A673 (cell line): ENCODE measurements at regions not wholly inside any gene's neighbourhood (a gene's known extent, or its start where the extent isn't known, plus 50 kb on each side); places are given as distances from the start of the nearest gene placed in this dataset.

Experiments
- BruUV-seq: library from RNA; stranded (reverse); fragments of 400-500 nt; replicated peaks from 2 replicates; lab custom pipeline; 2021; lab: Mats Ljungman, UMichigan
- CTCF ChIA-PET: fragments of 300-600 bp; sonication (Branson Sonifier 250); formaldehyde crosslinking; loops from one replicate; lab custom pipeline; 2022; ENCODE audit warnings: antibody characterized with exemption; lab: Charles Lee
- POLR2A ChIA-PET: fragments of 300-600 bp; sonication (Branson Sonifier 250); formaldehyde crosslinking; loops from one replicate; lab custom pipeline; 2022; ENCODE audit warnings: antibody characterized with exemption; ENCODE audit not compliant: low non-redundant PET; lab: Charles Lee
- DNase-seq: peaks from one replicate; pipeline ENCODE4 v3.0.0-alpha.2; 2015; ENCODE audit warnings: low spot score
- H3K27ac ChIP-seq: fragments of 200-600 bp; sonication (generic); 2 replicates; pipeline ENCODE4 v1.5.1; 2016; ENCODE audit warnings: mixed run types, low read depth, mild to moderate bottlenecking, mixed read lengths, antibody characterized with exemption, low read length; ENCODE audit not compliant: poor library complexity, severe bottlenecking
- H3K27me3 ChIP-seq: fragments of 200-600 bp; sonication (generic); replicated peaks from 2 replicates; pipeline ENCODE4 v1.6.1; 2017; ENCODE audit warnings: mixed run types, low read depth, mild to moderate bottlenecking, mixed read lengths, antibody characterized with exemption, low read length; ENCODE audit not compliant: insufficient read depth, poor library complexity
- H3K36me3 ChIP-seq: fragments of 200-600 bp; sonication (generic); 2 replicates; pipeline ENCODE4 v1.6.1; 2016; ENCODE audit warnings: mixed run types, mild to moderate bottlenecking, mixed read lengths, antibody characterized with exemption, low read length; ENCODE audit not compliant: insufficient read depth, poor library complexity, severe bottlenecking
- H3K4me1 ChIP-seq: fragments of 200-600 bp; sonication (generic); 2 replicates; pipeline ENCODE4 v1.6.1; 2017; ENCODE audit warnings: mixed run types, mild to moderate bottlenecking, mixed read lengths, antibody characterized with exemption, low read length; ENCODE audit not compliant: insufficient read depth, poor library complexity, severe bottlenecking
- H3K4me3 ChIP-seq: fragments of 200-600 bp; sonication (generic); 2 replicates; pipeline ENCODE4 v1.5.1; 2016; ENCODE audit warnings: low read depth, mixed run types, mild to moderate bottlenecking, mixed read lengths, low read length; ENCODE audit not compliant: poor library complexity, severe bottlenecking
- H3K9me3 ChIP-seq: fragments of 200-600 bp; sonication (generic); 2 replicates; pipeline ENCODE4 v1.6.1; 2016; ENCODE audit warnings: mixed run types, low read depth, mild to moderate bottlenecking, mixed read lengths, antibody characterized with exemption, low read length; ENCODE audit not compliant: poor library complexity, severe bottlenecking
- EZH2 ChIP-seq: fragments of 200-600 bp; sonication (generic); IDR thresholded peaks from 2 replicates; pipeline ENCODE4 v1.6.1; 2017; ENCODE audit warnings: borderline replicate concordance, low read depth, mild to moderate bottlenecking, mixed read lengths, antibody characterized with exemption, low read length; ENCODE audit not compliant: poor library complexity, severe bottlenecking
- intact Hi-C: fragments of 100-400 bp; cut with micrococcal nuclease; formaldehyde crosslinking; loops from one replicate; pipeline ENCODE4 v1.10.0; 2022; ENCODE audit not compliant: unreplicated experiment
- TF ChIP-seq, protein P1 (sequence below): fragments of 300-800, 200-600 bp; sonication (generic); conservative IDR thresholded peaks from 2 replicates; pipeline ENCODE4 v1.5.1; 2017; ENCODE audit warnings: low read depth, mild to moderate bottlenecking, antibody characterized with exemption, low read length, moderate library complexity, mixed read lengths

DNA sequence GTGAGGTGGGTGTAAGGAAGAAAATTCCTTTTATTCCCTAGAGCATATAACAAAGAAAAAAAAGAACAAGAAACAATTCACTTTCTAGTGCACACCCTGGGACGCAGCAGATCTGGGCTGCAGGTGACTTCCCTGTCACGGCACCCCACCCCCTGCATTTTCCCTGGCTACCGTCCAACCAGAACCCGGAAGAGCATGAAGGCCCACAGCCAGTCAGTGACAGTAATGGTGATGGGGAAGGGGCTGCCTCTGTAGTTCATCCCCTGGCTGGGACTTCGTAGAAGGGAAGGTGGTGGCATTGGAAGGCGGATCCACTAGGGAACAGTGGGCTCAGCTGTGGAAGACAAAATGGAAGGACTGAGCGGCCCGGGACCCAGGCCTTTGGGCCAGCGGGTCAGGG is 236.7 kb downstream of the BUB3 start:
- H3K4me3 ChIP-seq = no peak overlapping the region
- no peak overlapping the region for H3K27ac ChIP-seq
- intact Hi-C loops = no loop called here
- ChIA-PET POLR2A (no interaction called here), CTCF (no interaction called here)
- no peaks in the 10 kb centered on the region for H3K9me3 ChIP-seq
- H3K4me1 ChIP-seq = no peaks in the 10 kb centered on the region
- H3K27me3 ChIP-seq = no peaks in the 10 kb centered on the region
- no TSS peak for BruUV-seq
- DNase-seq = no peak
- TF ChIP-seq, protein P1, sequence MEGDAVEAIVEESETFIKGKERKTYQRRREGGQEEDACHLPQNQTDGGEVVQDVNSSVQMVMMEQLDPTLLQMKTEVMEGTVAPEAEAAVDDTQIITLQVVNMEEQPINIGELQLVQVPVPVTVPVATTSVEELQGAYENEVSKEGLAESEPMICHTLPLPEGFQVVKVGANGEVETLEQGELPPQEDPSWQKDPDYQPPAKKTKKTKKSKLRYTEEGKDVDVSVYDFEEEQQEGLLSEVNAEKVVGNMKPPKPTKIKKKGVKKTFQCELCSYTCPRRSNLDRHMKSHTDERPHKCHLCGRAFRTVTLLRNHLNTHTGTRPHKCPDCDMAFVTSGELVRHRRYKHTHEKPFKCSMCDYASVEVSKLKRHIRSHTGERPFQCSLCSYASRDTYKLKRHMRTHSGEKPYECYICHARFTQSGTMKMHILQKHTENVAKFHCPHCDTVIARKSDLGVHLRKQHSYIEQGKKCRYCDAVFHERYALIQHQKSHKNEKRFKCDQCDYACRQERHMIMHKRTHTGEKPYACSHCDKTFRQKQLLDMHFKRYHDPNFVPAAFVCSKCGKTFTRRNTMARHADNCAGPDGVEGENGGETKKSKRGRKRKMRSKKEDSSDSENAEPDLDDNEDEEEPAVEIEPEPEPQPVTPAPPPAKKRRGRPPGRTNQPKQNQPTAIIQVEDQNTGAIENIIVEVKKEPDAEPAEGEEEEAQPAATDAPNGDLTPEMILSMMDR = no peak
- TF ChIP-seq EZH2 = no peak
- no peaks in the 10 kb centered on the region for H3K36me3 ChIP-seq

DNA sequence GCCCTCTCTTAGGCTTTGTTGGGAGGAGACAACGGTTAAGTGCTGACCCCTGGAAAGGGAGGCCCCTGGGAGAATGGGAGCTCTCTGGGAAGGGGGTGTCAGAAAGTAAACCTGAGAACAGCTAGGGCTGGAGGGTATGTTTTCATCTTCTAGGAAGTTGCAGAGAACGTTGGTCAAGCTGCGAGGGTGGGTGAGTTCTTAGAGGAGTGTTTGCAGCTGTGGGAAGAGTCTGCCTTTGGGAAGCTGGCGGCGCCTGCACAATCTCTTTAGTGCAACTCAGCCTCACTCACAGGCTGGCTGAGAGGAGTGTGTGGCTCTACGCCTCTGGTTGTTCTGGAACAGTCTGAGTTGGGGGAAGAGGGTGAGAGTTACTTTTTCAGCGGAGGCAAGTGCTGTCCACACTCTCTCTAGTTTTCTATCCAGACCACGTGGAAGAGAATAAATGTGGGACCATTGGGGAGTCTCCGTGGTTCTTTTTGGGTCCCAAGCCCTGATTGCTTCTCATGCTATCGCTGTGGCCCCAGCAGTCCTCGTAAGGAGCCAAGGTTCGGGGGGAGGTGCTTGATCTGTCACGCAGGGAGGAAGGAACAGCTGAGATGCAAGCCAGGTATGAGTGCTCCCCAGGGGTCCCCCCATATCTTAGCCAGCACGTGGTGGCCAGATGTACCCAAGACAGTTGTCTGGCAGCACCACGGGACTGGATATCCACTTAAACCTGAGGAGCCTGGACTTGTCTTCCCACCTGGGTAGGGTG is 237.2 kb downstream of the BUB3 start:
- H3K27me3 ChIP-seq = no peaks in the 10 kb centered on the region
- ChIA-PET CTCF (no interaction called here), POLR2A (no interaction called here)
- no peaks in the 10 kb centered on the region for H3K9me3 ChIP-seq
- no peaks in the 10 kb centered on the region for H3K36me3 ChIP-seq
- DNase-seq = no peak
- intact Hi-C loops = no loop called here
- TF ChIP-seq, protein P1 = no peak
- no peak for TF ChIP-seq EZH2
- no peaks in the 10 kb centered on the region for H3K4me1 ChIP-seq
- H3K4me3 ChIP-seq = no peak overlapping the region
- BruUV-seq = no TSS peak
- no peak overlapping the region for H3K27ac ChIP-seq

DNA sequence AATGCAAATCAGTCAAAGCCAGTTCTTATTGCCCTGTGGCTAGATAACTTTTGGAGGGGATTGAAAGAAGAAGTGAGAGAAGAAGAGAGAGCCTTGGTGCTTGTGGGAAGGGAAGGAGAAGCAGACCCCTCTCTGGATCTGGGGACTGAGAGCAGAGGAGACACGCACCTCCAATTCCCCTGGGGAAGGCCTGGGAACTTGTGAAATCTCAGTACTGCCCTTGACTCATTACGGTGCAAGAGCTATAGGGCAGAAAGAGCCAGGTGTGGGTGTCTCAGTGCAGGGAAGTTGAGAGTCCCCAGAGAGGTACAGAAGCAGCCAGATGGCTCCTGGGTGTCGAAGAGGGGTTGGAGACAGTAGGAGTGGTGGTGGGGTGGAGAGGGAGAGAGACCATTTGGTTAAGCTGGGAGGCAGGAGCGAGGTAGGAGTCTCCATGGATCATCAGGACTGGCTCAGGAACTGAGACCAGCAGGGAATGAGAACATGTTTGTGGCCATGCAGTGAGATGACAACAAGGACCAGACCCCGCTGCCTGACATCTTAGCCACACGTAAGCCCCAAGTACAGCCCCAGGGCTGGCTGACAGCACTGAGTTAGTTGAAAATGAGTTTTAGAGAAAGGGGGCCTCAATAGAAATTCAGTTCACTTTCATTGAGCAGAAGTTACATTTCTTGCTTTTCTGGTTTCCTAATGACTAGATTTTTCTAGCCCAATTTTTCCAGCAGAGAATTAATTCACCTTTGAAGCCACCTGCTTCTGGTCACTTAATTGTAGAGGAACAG is 238.2 kb downstream of the BUB3 start:
- TF ChIP-seq, protein P1 = no peak
- TF ChIP-seq EZH2 = no peak
- no TSS peak for BruUV-seq
- Histone ChIP-seq H3K4me3 (no peak overlapping the region), H3K9me3 (no peaks in the 10 kb centered on the region), H3K4me1 (no peaks in the 10 kb centered on the region), H3K27ac (no peak overlapping the region), H3K27me3 (no peaks in the 10 kb centered on the region), H3K36me3 (no peaks in the 10 kb centered on the region)
- intact Hi-C loops = no loop called here
- CTCF ChIA-PET = no interaction called here
- no peak for DNase-seq
- POLR2A ChIA-PET = no interaction called here
